ENCODE measurements at regions not wholly inside any gene's neighbourhood (a gene's known extent, or its start where the extent isn't known, plus 50 kb on each side); places are given as distances from the start of the nearest gene placed in this dataset.

DNA sequence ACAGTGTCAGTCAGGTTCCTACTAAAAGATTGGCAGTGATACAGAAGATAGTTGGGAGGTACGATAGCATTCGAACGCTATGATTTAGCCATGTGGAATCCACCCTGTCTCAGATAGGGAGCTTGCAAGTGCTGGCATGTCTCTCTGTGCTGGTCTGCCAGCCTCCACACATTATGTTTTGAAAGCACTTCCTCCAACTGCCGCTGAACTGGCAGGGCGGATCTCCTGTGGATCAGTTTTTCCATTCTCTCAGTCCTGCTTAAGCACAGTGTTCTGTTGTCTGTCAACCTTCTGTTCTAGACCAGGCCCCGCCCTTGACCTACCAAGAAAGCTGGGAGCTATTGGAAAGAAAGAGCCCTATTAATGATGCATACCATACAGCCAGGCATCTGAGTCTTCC lies 65.5 kb upstream of the PALMD start:
- DNase-seq, result no peak

DNA sequence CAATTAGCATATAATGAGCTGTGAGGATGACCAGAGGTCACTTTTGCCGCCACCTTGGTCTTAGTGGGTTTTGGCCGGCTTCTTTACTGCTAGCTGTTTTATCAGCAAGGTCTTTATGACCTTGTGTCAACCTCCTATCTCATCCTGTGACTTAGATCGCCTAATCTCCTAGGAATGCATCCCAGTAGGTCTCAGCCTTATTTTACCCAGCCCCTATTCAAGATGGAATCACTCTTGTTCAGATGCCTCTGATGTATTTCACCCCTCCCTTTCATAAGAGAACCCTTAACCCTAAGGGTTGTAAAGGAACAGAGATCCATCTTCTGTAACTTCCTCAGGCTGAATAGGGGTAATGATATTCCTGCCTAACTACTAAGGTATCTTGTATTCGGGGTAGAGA lies 58.9 kb upstream of the PALMD start:
- DNase-seq, result no peak

DNA sequence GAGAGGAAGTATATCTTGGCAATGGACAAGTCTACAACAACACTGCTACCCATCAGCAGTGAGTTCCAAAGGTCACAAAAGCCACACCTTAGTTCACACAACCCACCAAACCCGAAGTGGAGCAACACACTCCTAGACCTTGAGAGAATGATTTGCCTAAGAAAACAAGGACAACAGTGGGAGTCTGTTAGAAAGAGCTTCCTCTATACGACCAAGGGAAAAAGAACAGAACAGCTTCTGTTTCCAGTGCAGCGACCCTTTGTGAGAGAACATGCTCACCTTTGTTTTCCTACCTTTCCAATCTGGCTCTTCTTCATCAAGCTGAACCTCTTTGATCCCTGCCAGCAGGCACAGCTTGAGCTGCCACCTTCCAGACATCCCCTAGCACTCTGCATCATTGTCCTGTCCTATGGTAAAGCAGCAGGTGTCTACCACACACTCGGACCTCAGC lies 56.7 kb upstream of the PALMD start:
- DNase-seq, result no peak

DNA sequence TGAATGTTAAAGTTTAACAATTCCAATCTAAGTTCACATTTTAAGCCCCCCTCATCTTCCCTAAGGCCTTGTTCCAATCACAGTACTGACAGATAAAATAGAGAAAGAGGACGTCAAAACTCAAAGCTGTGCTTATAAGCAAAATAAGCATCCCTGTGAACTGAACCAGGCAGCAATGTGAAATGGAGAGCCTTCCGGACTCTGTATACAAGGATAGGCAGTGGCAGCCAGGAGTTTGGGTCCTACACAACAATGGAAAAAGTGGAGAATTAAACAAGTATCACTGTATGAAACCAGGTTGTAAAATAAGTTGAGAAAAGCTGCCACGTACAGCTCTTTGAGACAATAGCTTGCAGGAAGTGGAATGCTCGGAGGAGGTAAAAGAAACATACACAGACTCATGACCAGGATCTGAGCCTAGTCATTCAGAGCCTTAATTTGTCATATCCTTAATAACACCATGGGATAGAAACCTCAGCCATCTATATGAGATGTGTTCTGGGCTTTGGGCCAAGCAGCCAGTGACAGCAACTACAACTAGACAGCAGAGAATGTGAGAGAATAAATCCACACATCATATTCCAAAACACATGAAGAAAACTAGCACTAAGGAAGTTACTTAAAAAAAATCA lies 55.2 kb upstream of the PALMD start:
- no peak for DNase-seq

DNA sequence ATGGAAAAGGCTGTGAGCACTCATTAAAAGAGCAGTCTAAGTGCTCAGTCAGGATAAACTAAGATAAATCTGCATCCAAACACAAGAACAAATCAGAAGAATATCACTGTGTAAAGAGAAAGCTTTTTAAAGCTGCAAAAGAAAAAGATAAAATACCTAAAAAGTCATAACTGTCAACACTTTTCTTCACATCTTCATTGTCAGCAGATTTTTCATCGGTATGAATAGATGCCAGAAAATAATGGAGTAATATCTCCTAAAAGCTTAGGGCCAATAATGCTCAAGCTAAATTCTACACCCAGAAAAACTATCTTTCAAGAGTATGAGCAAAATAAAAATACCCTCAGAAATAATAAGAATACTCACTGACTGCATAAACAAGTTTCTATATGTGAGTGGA lies 54.0 kb upstream of the PALMD start:
- DNase-seq, result no peak

DNA sequence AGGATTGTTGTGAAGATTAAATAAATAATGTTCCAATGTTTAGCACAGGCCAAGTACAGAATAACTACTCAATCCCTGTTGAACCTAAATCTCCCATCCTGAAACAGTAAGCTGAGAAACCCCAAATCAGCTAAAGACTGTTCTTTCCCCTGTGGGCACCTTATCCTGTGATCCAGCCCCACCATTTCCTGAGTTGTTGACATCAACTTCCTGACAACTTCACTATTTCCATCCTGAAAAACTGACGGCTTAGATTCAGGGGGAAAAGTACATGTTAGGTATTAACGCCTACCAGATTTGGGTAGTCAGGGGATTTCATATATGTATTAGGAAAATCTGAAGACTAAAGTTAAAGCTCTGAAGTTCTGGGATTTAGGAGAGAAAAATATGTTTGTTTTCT lies 51.7 kb upstream of the PALMD start:
- no peak for DNase-seq

DNA sequence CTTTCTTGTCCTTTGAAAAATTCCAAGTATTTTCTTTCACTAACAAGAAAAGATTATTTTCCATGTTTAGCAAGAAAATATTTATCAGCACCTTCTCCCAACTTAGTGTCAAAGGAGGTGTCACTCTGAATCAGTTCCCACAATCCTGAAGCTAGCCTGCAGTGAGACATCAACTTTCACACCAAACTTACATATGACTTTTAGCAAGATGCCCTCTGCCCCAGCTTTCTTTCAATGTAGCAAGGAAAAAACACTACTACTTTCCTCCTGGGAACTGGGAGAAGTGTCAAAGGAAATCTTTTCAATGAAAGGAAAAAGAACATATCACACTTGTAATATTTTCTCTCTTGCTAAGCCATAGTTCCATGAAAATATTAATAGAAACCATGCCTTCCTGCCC lies 50.9 kb upstream of the PALMD start:
- no peak for DNase-seq

DNA sequence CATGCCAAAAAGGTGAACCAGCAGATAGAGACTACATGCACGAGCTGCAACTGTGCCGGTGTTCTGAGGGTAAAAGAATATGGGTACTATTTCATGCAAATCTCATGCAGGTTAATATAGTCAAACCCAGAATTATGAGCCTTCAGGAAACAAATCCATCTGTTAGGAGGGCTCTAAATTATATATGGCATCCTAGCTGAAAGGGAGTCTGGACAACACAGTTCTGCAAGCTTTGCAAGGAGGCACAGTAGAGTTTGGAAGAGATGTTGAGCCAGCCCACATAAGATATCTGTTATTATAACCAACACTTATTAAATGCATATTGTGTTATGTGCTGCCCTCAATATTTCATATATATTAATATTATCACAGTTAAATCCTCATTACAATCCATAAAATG lies 50.5 kb upstream of the PALMD start:
- DNase-seq, result no peak
